Gastrocnemius medialis (tissue), 4 donors: ENCODE measurements at regions not wholly inside any gene's neighbourhood (a gene's known extent, or its start where the extent isn't known, plus 50 kb on each side); places are given as distances from the start of the nearest gene placed in this dataset.

Source experiments
- POLR2A ChIP-seq, 2 donors: fragments of 450-650 bp; IDR thresholded peaks; one replicate each; pipeline ENCODE4 v1.6.1; 2017; ENCODE audit warnings: antibody characterized with exemption in 2 of 2, mild to moderate bottlenecking in 2 of 2, moderate library complexity in 2 of 2
- TF ChIP-seq, protein P1 (sequence below), 5 experiments: fragments of 450-650 bp in 3 of 5; fragments of 200-600 bp in 2 of 5; sonication (generic) in 2 of 5; IDR thresholded peaks in 4 of 5; conservative IDR thresholded peaks in 1 of 5; 1 replicate in 4 of 5; 2 replicates in 1 of 5; pipeline ENCODE4 v1.5.1; 2016 to 2019; ENCODE audit warnings: antibody characterized with exemption in 5 of 5, mild to moderate bottlenecking in 3 of 5, moderate library complexity in 3 of 5

DNA sequence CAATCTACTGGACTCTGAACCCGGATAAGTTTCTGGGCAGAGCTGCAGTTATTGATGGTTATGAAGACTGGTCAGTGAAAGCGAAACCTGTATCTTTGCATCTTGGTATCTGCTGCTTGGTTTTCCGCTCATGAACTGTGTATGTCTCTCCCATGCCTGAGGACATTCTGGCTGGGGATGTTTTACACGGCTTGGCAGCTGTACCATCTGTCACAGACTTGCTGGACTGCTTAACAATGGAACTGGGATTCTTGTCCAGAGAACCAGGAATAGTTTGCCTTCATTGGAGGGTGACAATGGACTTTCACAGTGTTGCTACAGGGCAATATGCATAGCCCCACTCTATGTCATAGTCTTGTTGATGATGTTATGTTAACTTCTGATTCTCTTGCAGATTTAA lies 119.9 kb upstream of the TMEM106B start:
- TF ChIP-seq, protein P1, sequence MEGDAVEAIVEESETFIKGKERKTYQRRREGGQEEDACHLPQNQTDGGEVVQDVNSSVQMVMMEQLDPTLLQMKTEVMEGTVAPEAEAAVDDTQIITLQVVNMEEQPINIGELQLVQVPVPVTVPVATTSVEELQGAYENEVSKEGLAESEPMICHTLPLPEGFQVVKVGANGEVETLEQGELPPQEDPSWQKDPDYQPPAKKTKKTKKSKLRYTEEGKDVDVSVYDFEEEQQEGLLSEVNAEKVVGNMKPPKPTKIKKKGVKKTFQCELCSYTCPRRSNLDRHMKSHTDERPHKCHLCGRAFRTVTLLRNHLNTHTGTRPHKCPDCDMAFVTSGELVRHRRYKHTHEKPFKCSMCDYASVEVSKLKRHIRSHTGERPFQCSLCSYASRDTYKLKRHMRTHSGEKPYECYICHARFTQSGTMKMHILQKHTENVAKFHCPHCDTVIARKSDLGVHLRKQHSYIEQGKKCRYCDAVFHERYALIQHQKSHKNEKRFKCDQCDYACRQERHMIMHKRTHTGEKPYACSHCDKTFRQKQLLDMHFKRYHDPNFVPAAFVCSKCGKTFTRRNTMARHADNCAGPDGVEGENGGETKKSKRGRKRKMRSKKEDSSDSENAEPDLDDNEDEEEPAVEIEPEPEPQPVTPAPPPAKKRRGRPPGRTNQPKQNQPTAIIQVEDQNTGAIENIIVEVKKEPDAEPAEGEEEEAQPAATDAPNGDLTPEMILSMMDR (IDR thresholded peaks at IDR 0.05 in 4 of 5, conservative IDR thresholded peaks at IDR 0.05 in 1 of 5) = no peak
- TF ChIP-seq POLR2A (IDR thresholded peaks at IDR 0.05) = no peak
